LNCaP clone FGC (cell line): ENCODE measurements at regions not wholly inside any gene's neighbourhood (a gene's known extent, or its start where the extent isn't known, plus 50 kb on each side); places are given as distances from the start of the nearest gene placed in this dataset.

Experiments used
- DNase-seq: peaks from one replicate; pipeline ENCODE4 v3.0.0-alpha.2; 2011; ENCODE audit warnings: low read depth
- H3K4me3 ChIP-seq: 2 replicates; pipeline ENCODE4 v1.5.1; 2011; ENCODE audit warnings: mild to moderate bottlenecking, low read depth, low read length, control low read depth
- CTCF ChIP-seq: IDR thresholded peaks from 2 replicates; pipeline ENCODE4 v1.5.1; 2012; ENCODE audit warnings: mild to moderate bottlenecking; ENCODE audit not compliant: control insufficient read depth, insufficient read depth; ENCODE audit errors: extremely low read depth

DNA sequence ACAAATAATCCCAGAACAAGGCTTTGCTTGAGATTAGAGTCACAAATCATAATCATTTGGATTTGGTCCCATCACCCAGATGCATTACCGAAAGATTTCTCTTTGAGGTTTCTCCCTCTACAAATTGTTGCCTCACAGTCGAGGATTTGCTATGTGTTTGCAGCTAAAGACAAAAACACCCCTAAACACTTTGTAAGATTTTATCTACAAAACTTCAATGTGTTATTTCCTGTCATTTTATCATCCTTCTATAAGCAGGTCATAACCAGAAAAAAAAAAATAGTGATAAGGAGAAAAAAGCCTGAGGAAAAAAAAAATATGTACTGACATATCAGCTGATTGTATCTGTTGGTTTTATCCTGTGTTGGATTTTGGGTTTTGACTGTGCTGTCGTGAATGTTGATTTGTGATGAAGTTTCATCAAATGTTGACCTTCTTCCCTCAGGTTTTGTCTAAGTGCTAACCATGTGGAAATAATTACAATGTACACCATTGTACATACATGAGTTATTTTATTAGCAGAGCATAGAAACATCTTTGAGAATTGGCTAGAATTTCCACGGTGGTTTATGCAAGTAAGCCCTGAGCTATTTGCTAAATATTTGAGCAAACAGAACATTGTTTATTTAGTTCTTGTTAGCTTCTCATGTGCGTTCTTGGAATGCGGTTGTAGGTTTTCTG lies 274.4 kb downstream of the NEBL start:
- DNase-seq: peak; percentile 97
- TF ChIP-seq CTCF: no peak
- no peak overlapping the region for H3K4me3 ChIP-seq

DNA sequence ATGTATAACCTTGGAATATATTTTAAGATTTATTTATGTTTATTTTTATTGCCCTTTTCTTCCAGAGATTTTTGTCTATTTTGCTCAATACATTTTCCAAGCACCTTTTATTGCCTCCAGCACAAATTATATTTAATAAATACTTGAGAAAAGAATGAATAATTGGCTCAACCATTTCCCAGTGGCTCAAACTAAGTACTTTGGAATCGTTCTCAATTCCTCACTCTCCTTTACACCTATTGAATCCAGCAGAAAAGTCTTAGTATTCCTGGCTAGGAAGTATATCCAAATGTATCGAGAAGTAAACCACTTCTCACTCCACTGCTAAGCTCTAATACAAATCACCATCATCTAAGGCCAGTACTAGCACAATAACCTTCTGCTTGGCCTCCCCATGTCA lies 276.1 kb downstream of the NEBL start:
- no peak for DNase-seq
- H3K4me3 ChIP-seq: no peak overlapping the region
- TF ChIP-seq CTCF: no peak

DNA sequence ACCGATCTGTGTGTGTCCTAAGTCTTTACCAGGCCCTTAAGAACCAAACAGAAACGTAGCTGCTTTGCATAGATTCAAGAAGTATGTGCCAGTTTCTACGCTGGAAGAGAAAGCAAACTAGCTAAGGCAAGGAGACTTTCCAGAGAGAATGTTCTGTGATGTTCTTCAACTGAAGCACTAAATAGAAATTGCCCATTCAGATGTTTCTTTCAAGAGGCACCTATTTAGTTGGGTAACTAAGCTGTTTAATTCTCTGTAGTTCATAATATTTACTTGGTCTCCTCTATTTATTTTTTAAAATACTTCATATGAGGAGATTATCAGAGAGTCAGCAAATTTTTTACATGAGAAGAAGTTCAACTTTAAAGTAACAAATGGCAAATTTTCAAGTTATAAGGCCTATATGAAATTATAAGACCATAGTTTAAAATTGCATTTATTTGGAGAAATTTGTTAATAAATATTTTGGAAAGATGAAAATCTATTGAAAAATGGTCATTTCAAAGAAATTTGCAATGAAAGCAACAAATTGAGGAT lies 279.0 kb downstream of the NEBL start:
- no peak for TF ChIP-seq CTCF
- DNase-seq: no peak
- no peak overlapping the region for H3K4me3 ChIP-seq

- H3K4me3 ChIP-seq: no peak overlapping the region
- TF ChIP-seq CTCF: no peak
- no peak for DNase-seq
Observed at GRCh38 chr10:20616918-20617810, 279.9 kb downstream of the NEBL start.

DNA sequence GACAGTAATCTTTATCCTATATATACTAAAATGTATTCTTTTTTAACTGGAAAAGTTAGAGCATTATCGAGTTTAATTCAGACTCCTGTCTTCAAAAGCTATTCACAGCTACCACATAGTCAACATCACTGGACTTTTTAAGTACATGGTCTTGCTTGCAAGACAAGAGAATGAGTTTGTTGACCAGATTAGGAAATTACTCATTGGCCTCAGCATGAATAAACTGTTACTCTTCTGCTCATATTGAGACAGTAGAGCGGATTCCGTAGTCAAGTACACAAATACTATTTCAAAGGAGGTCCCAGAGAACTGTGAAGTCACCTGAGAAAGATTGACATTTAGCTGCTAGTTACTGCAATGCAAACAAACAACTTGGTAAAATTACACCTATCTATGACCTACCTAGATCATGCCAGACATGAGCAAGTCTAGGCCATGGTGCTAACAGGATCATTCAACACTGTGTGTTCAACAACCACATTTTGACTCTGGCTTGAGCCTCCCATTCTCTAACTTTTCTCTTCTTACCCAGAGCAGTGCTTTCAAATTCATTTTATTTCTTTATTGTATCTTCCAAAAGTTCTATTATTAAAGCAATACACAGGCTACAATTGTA lies 280.9 kb downstream of the NEBL start:
- DNase-seq: no peak
- no peak overlapping the region for H3K4me3 ChIP-seq
- TF ChIP-seq CTCF: no peak

- H3K4me3 ChIP-seq: no peak overlapping the region
- DNase-seq: no peak
- TF ChIP-seq CTCF: no peak
Observed at GRCh38 chr10:20615395-20615794, 281.7 kb downstream of the NEBL start.
